Endothelial cell of umbilical vein (primary cell): ENCODE measurements at regions not wholly inside any gene's neighbourhood (a gene's known extent, or its start where the extent isn't known, plus 50 kb on each side); places are given as distances from the start of the nearest gene placed in this dataset.

Experiments used
- BruUV-seq: library from RNA; stranded (reverse); fragments of 400-500 nt; replicated peaks from 2 replicates; lab custom pipeline; 2021; lab: Mats Ljungman, UMichigan
- CTCF ChIA-PET: fragments of 300-600, 350-600 bp; sonication (Branson Sonifier 250); formaldehyde crosslinking; loops from one replicate; lab custom pipeline; 2021; ENCODE audit warnings: antibody characterized with exemption, inconsistent platforms; lab: Charles Lee
- POLR2A ChIA-PET: fragments of 300-600, 350-600 bp; sonication (Branson Sonifier 250); formaldehyde crosslinking; loops from one replicate; lab custom pipeline; 2021; ENCODE audit warnings: antibody characterized with exemption, inconsistent platforms; lab: Charles Lee
- DNase-seq: peaks from one replicate; pipeline ENCODE4 v3.0.0-alpha.2; 2011; ENCODE audit warnings: low read depth, low spot score
- FAIRE-seq: peaks from 2 replicates; lab custom pipeline; 2011; peaks lifted over from hg19 to GRCh38; lab: Jason Lieb, UNC
- H2AFZ ChIP-seq: 2 replicates; pipeline ENCODE4 v1.6.0; 2012; ENCODE audit warnings: low read depth, low read length, control low read depth, inconsistent platforms
- H3K27ac ChIP-seq: 2 replicates; pipeline ENCODE4 v1.5.1; 2011; ENCODE audit warnings: low read depth, mild to moderate bottlenecking, control low read depth, low read length, moderate library complexity; ENCODE audit not compliant: insufficient read depth
- H3K27me3 ChIP-seq, 2 experiments: 2 replicates each; pipeline versions ENCODE4 v1.6.0 to v1.6.1; 2011; ENCODE audit warnings: low read length in 2 of 2, mixed read lengths in 1 of 2; ENCODE audit not compliant: control insufficient read depth in 2 of 2, insufficient read depth in 2 of 2
- H3K36me3 ChIP-seq, 2 experiments: 2 replicates in 1 of 2; 3 replicates in 1 of 2; pipeline ENCODE4 v1.5.1; 2011; ENCODE audit warnings: low read length in 2 of 2, mild to moderate bottlenecking in 1 of 2, moderate library complexity in 1 of 2; ENCODE audit not compliant: control insufficient read depth in 2 of 2, insufficient read depth in 2 of 2; ENCODE audit errors: extremely low read depth in 1 of 2
- H3K4me1 ChIP-seq: 3 replicates; pipeline ENCODE4 v1.5.1; 2011; ENCODE audit warnings: mild to moderate bottlenecking, low read length; ENCODE audit not compliant: control insufficient read depth, insufficient read depth; ENCODE audit errors: extremely low read depth
- H3K4me2 ChIP-seq: 2 replicates; pipeline ENCODE4 v1.6.1; 2011; ENCODE audit warnings: low read length, control low read depth, mixed read lengths; ENCODE audit not compliant: insufficient read depth
- H3K4me3 ChIP-seq, 3 experiments: fragments of 200-600 bp in 1 of 3; sonication (generic), shearing (Covaris generic) in 1 of 3; replicated peaks in 1 of 3; 2 replicates each; pipeline ENCODE4 v1.5.1; 2011 to 2016; ENCODE audit warnings: control low read depth in 3 of 3, low read length in 3 of 3, mild to moderate bottlenecking in 2 of 3, inconsistent platforms in 1 of 3, low read depth in 1 of 3, moderate library complexity in 1 of 3; ENCODE audit not compliant: insufficient read depth in 1 of 3
- H3K79me2 ChIP-seq: 2 replicates; pipeline ENCODE4 v1.6.0; 2012; ENCODE audit warnings: low read length, inconsistent platforms; ENCODE audit not compliant: control insufficient read depth, insufficient read depth
- H3K9ac ChIP-seq: replicated peaks from 2 replicates; pipeline ENCODE3; 2011; ENCODE audit warnings: low read length, control low read depth; ENCODE audit not compliant: insufficient read depth; ENCODE audit errors: extremely low read depth
- H3K9me1 ChIP-seq: replicated peaks from 3 replicates; pipeline ENCODE4 v1.6.0; 2011; ENCODE audit warnings: mild to moderate bottlenecking, low read length; ENCODE audit not compliant: control insufficient read depth, insufficient read depth; ENCODE audit errors: extremely low read depth
- H3K9me3 ChIP-seq: replicated peaks from 2 replicates; pipeline ENCODE4 v1.5.1; 2012; ENCODE audit warnings: low read length, inconsistent platforms; ENCODE audit not compliant: control insufficient read depth, insufficient read depth
- H4K20me1 ChIP-seq: replicated peaks from 2 replicates; pipeline ENCODE3; 2011; ENCODE audit warnings: mild to moderate bottlenecking, low read length; ENCODE audit not compliant: control insufficient read depth, insufficient read depth; ENCODE audit errors: extremely low read depth
- CTCF ChIP-seq, 2 donors: IDR thresholded peaks; 1 replicate in 1 of 2; 2 replicates in 1 of 2; pipeline ENCODE4 v1.5.1; 2011; ENCODE audit warnings: low read length in 2 of 2, mild to moderate bottlenecking in 2 of 2, moderate library complexity in 2 of 2, control low read depth in 1 of 2, inconsistent platforms in 1 of 2, low read depth in 1 of 2; ENCODE audit not compliant: insufficient read depth in 1 of 2; ENCODE audit errors: extremely low read depth in 1 of 2
- EZH2 ChIP-seq: IDR thresholded peaks from 2 replicates; pipeline ENCODE4 v1.6.1; 2012; ENCODE audit warnings: borderline replicate concordance, low read depth, mild to moderate bottlenecking, moderate library complexity, low read length, inconsistent platforms; ENCODE audit not compliant: severe bottlenecking
- FOS ChIP-seq: IDR thresholded peaks from 2 replicates; pipeline ENCODE4 v1.6.1; 2011; ENCODE audit warnings: mild to moderate bottlenecking, low read length, moderate library complexity, borderline replicate concordance; ENCODE audit not compliant: insufficient read depth
- GATA2 ChIP-seq: IDR thresholded peaks from 2 replicates; pipeline ENCODE4 v1.7.0; 2011; ENCODE audit warnings: low read depth, mild to moderate bottlenecking, moderate library complexity, mixed read lengths, low read length; ENCODE audit not compliant: insufficient read length, insufficient read depth
- JUN ChIP-seq: IDR thresholded peaks from 2 replicates; pipeline ENCODE4 v1.6.1; 2011; ENCODE audit warnings: borderline replicate concordance, low read depth; ENCODE audit not compliant: insufficient read length, insufficient read depth
- MAX ChIP-seq: IDR thresholded peaks from 2 replicates; pipeline ENCODE4 v1.6.1; 2011; ENCODE audit not compliant: insufficient read depth, insufficient read length
- MYC ChIP-seq: IDR thresholded peaks from one replicate; pipeline ENCODE4 v1.6.1; 2011; ENCODE audit warnings: mild to moderate bottlenecking, low read depth, low read length
- POLR2A ChIP-seq: IDR thresholded peaks from 2 replicates; pipeline ENCODE4 v1.6.1; 2012; ENCODE audit warnings: low read depth, mild to moderate bottlenecking, control low read depth, low read length
- POLR2AphosphoS5 ChIP-seq: IDR thresholded peaks from 2 replicates; pipeline ENCODE4 v1.6.1; 2012; ENCODE audit warnings: low read depth, mild to moderate bottlenecking, control low read depth, low read length, moderate library complexity; ENCODE audit not compliant: insufficient read depth
- dilution Hi-C: fragments of 300-500 bp; cut with MboI; formaldehyde crosslinking; loops from one replicate; pipeline ENCODE4 v1.15.0; 2019; ENCODE audit warnings: low sequenced_read_pairs; ENCODE audit not compliant: extremely low pct_ligation_motif_present
- intact Hi-C: fragments of 100-400 bp; cut with micrococcal nuclease; formaldehyde crosslinking; loops from one replicate; pipeline ENCODE4 v1.10.0; 2022

GRCh38 chr11:31959716-31960115 is 131.2 kb upstream of the RCN1 start:
- no peaks in the 10 kb centered on the region for H3K36me3 ChIP-seq
- no peak for DNase-seq
- no peaks in the 10 kb centered on the region for H3K27me3 ChIP-seq
- intact Hi-C loops, result loop anchor here (2.0 to 10.0 kb wide), 2 partner anchors 315 to 853 kb away; no protein-coding TSS in a partner anchor
- no peaks in the 10 kb centered on the region for H3K79me2 ChIP-seq
- H3K9ac ChIP-seq, result no peak overlapping the region
- H2AFZ ChIP-seq, result no peak overlapping the region
- no peaks in the 10 kb centered on the region for H4K20me1 ChIP-seq
- no peaks in the 10 kb centered on the region for H3K9me1 ChIP-seq
- dilution Hi-C loops, result no loop called here
- no peak overlapping the region for H3K27ac ChIP-seq
- FAIRE-seq, result no peak
- no peaks in the 10 kb centered on the region for H3K4me1 ChIP-seq
- no peak overlapping the region for H3K4me2 ChIP-seq
- ChIA-PET POLR2A (no interaction called here), CTCF (interaction anchor here (1.2 to 4.6 kb wide), 6 partner anchors 9 to 721 kb away, joined by 3 to 81 read pairs (median 14); no protein-coding TSS in a partner anchor)
- no peak overlapping the region for H3K4me3 ChIP-seq
- no peaks in the 10 kb centered on the region for H3K9me3 ChIP-seq
- BruUV-seq, result no TSS peak
- TF ChIP-seq GATA2, result no peak
- no peak for TF ChIP-seq FOS
- no peak for TF ChIP-seq EZH2
- no peak for TF ChIP-seq POLR2A
- no peak for TF ChIP-seq MYC
- no peak for TF ChIP-seq CTCF (IDR thresholded peaks at IDR 0.05; ENCODE audit: extremely low read depth in 1 of 2, insufficient read depth in 1 of 2, low read depth in 1 of 2, low read length in 2 of 2)
- TF ChIP-seq JUN, result no peak
- TF ChIP-seq POLR2AphosphoS5, result no peak
- no peak for TF ChIP-seq MAX
